GM12891 (cell line): ENCODE measurements at regions not wholly inside any gene's neighbourhood (a gene's known extent, or its start where the extent isn't known, plus 50 kb on each side); places are given as distances from the start of the nearest gene placed in this dataset.
"Not testable (repeated sequence)": the region's sequence is repeated elsewhere in the genome, so short reads cannot be mapped to it uniquely, and the experiment has no call there.

Source experiments
- DNase-seq: peaks from one replicate; pipeline ENCODE4 v3.0.0; 2011; ENCODE audit warnings: low spot score; ENCODE audit not compliant: insufficient read length
- FAIRE-seq: peaks from 2 replicates; lab custom pipeline; 2011; peaks lifted over from hg19 to GRCh38; lab: Jason Lieb, UNC
- PAX5 ChIP-seq: IDR thresholded peaks from 2 replicates; pipeline ENCODE4 v1.6.1; 2011; ENCODE audit warnings: low read length, moderate library complexity, mild to moderate bottlenecking; ENCODE audit not compliant: insufficient read depth, severe bottlenecking
- POLR2A ChIP-seq: IDR thresholded peaks from 2 replicates; pipeline ENCODE4 v1.6.1; 2011; ENCODE audit warnings: low read depth, low read length, control low read depth
- POLR2AphosphoS5 ChIP-seq: IDR thresholded peaks from 2 replicates; pipeline ENCODE4 v1.6.1; 2011; ENCODE audit warnings: low read depth, low read length, control low read depth
- POU2F2 ChIP-seq: IDR thresholded peaks from 2 replicates; pipeline ENCODE4 v1.6.1; 2011; ENCODE audit warnings: low read depth, mild to moderate bottlenecking, control low read depth, low read length, moderate library complexity
- SPI1 ChIP-seq: IDR thresholded peaks from 2 replicates; pipeline ENCODE4 v1.6.1; 2011; ENCODE audit warnings: low read depth, low read length, control low read depth
- TAF1 ChIP-seq: IDR thresholded peaks from 2 replicates; pipeline ENCODE4 v1.6.1; 2011; ENCODE audit warnings: low read depth, low read length, control low read depth

- FAIRE-seq: no peak
- no peak for DNase-seq
- TF ChIP-seq POU2F2: no peak
- TF ChIP-seq SPI1: no peak
- no peak for TF ChIP-seq POLR2A
- no peak for TF ChIP-seq TAF1
- no peak for TF ChIP-seq POLR2AphosphoS5
- no peak for TF ChIP-seq PAX5
Observed at GRCh38 chr9:84517026-84517425, 152.5 kb upstream of the NTRK2 start.

GRCh38 chr9:84519413-84519812, 150.1 kb upstream of the NTRK2 start:
- FAIRE-seq (no peak), DNase-seq (no peak)
- TF ChIP-seq POU2F2: no peak
- TF ChIP-seq PAX5: no peak
- TF ChIP-seq POLR2AphosphoS5: no peak
- TF ChIP-seq SPI1: no peak
- no peak for TF ChIP-seq POLR2A
- TF ChIP-seq TAF1: no peak

GRCh38 chr9:84521208-84521607, 148.3 kb upstream of the NTRK2 start:
- FAIRE-seq (no peak), DNase-seq (no peak)
- TF ChIP-seq POLR2AphosphoS5 (no peak), PAX5 (no peak), POU2F2 (no peak)

- not testable (repeated sequence) for DNase-seq, FAIRE-seq
Observed at GRCh38 chr9:84526211-84526610, 143.3 kb upstream of the NTRK2 start.

GRCh38 chr9:84527060-84527720, 142.3 kb upstream of the NTRK2 start:
- not testable (repeated sequence) for DNase-seq, FAIRE-seq

- not testable (repeated sequence) for DNase-seq, FAIRE-seq
Observed at GRCh38 chr9:84535973-84536372, 133.6 kb upstream of the NTRK2 start.

- FAIRE-seq (no peak), DNase-seq (no peak)
- TF ChIP-seq PAX5: no peak
- no peak for TF ChIP-seq POU2F2
- TF ChIP-seq SPI1: no peak
- no peak for TF ChIP-seq POLR2A
- no peak for TF ChIP-seq POLR2AphosphoS5
- no peak for TF ChIP-seq TAF1
Observed at GRCh38 chr9:84538879-84539278, 130.7 kb upstream of the NTRK2 start.

GRCh38 chr9:84542554-84542953, 127.0 kb upstream of the NTRK2 start:
- FAIRE-seq (no peak), DNase-seq (no peak)
- TF ChIP-seq TAF1: no peak
- TF ChIP-seq POU2F2: no peak
- TF ChIP-seq POLR2A: no peak
- TF ChIP-seq PAX5: no peak
- TF ChIP-seq POLR2AphosphoS5: no peak
- no peak for TF ChIP-seq SPI1

GRCh38 chr9:84554069-84554664, 115.4 kb upstream of the NTRK2 start:
- FAIRE-seq (no peak), DNase-seq (no peak)
- no peak for TF ChIP-seq POLR2AphosphoS5
- TF ChIP-seq TAF1: no peak
- TF ChIP-seq POLR2A: no peak
- no peak for TF ChIP-seq SPI1
- TF ChIP-seq POU2F2: no peak
- TF ChIP-seq PAX5: no peak

GRCh38 chr9:84556556-84556955, 113.0 kb upstream of the NTRK2 start:
- FAIRE-seq (no peak), DNase-seq (no peak)
- TF ChIP-seq PAX5: no peak

GRCh38 chr9:84557751-84558150, 111.8 kb upstream of the NTRK2 start:
- FAIRE-seq: no peak
- no peak for DNase-seq
- TF ChIP-seq SPI1 (no peak), POU2F2 (no peak), POLR2AphosphoS5 (no peak), TAF1 (no peak), PAX5 (no peak), POLR2A (no peak)
